SK-N-SH (cell line): ENCODE measurements at regions not wholly inside any gene's neighbourhood (a gene's known extent, or its start where the extent isn't known, plus 50 kb on each side); places are given as distances from the start of the nearest gene placed in this dataset.

Source experiments
- CTCF ChIA-PET: fragments of 300-600, 350-600 bp; formaldehyde crosslinking; extraction: SDS; loops from one replicate; lab custom pipeline; 2021; lab: Yijun Ruan, JAX
- POLR2A ChIA-PET: fragments of 350-600 bp; sonication (Branson Sonifier 250); formaldehyde crosslinking; extraction: SDS; loops from one replicate; lab custom pipeline; 2020; ENCODE audit warnings: antibody characterized with exemption, inconsistent platforms; lab: Yijun Ruan, JAX
- DNase-seq: peaks from one replicate; pipeline ENCODE4 v3.0.0; 2012
- H2AFZ ChIP-seq: fragments of 200-600 bp; sonication (generic); 2 replicates; pipeline ENCODE4 v1.8.1; 2016; ENCODE audit warnings: antibody characterized with exemption, mild to moderate bottlenecking, low read depth
- H3F3A ChIP-seq: fragments of 200-600 bp; sonication (generic); replicated peaks from 2 replicates; pipeline ENCODE3; 2016; ENCODE audit warnings: antibody characterized with exemption, mild to moderate bottlenecking; ENCODE audit not compliant: insufficient read depth
- H3K27ac ChIP-seq, 2 experiments: fragments of 200-500 bp in 1 of 2; fragments of 200-600 bp in 1 of 2; sonication (Bioruptor generic) in 1 of 2; sonication (generic), shearing (Covaris generic) in 1 of 2; 2 replicates each; pipeline versions ENCODE4 v1.5.1 to v1.6.1; 2014 to 2016; ENCODE audit warnings: low read depth in 2 of 2, inconsistent platforms in 1 of 2, low read length in 1 of 2, mild to moderate bottlenecking in 1 of 2, mixed read lengths in 1 of 2
- H3K27me3 ChIP-seq: fragments of 200-600 bp; sonication (generic), shearing (Covaris generic); 2 replicates; pipeline ENCODE4 v1.6.1; 2016; ENCODE audit warnings: mixed run types; ENCODE audit not compliant: insufficient read depth
- H3K36me3 ChIP-seq, 2 experiments: fragments of 200-500 bp in 1 of 2; fragments of 200-600 bp in 1 of 2; sonication (Bioruptor generic) in 1 of 2; sonication (generic) in 1 of 2; replicated peaks in 1 of 2; 2 replicates each; pipeline versions ENCODE3 to v1.5.1; 2014 to 2016; ENCODE audit warnings: low read length in 1 of 2, mild to moderate bottlenecking in 1 of 2; ENCODE audit not compliant: insufficient read depth in 2 of 2, control insufficient read depth in 1 of 2
- H3K4me1 ChIP-seq, 2 experiments: fragments of 200-500 bp in 1 of 2; fragments of 200-600 bp in 1 of 2; sonication (Bioruptor generic) in 1 of 2; sonication (generic), shearing (Covaris generic) in 1 of 2; 2 replicates each; pipeline versions ENCODE4 v1.5.1 to v1.6.1; 2014 to 2016; ENCODE audit warnings: low read depth in 1 of 2, low read length in 1 of 2, mixed run types in 1 of 2; ENCODE audit not compliant: insufficient read depth in 2 of 2, control insufficient read depth in 1 of 2
- H3K4me2 ChIP-seq: fragments of 200-600 bp; sonication (generic), shearing (Covaris generic); 2 replicates; pipeline ENCODE4 v1.6.1; 2017; ENCODE audit warnings: mixed run types
- H3K4me3 ChIP-seq, 2 experiments: fragments of 200-500 bp in 1 of 2; fragments of 200-600 bp in 1 of 2; sonication (Bioruptor generic) in 1 of 2; sonication (generic), shearing (Covaris generic) in 1 of 2; 2 replicates each; pipeline versions ENCODE4 v1.5.1 to v1.8.1; 2014 to 2016; ENCODE audit warnings: low read depth in 2 of 2, inconsistent platforms in 1 of 2, low read length in 1 of 2, mild to moderate bottlenecking in 1 of 2, mixed read lengths in 1 of 2, moderate library complexity in 1 of 2
- H3K79me2 ChIP-seq: fragments of 200-600 bp; sonication (generic); 2 replicates; pipeline ENCODE4 v1.8.1; 2017; ENCODE audit warnings: mild to moderate bottlenecking; ENCODE audit not compliant: insufficient read depth
- H3K9ac ChIP-seq: fragments of 200-600 bp; sonication (generic); 2 replicates; pipeline ENCODE4 v1.6.1; 2017; ENCODE audit warnings: mixed run types
- H3K9me2 ChIP-seq: fragments of 200-600 bp; sonication (generic); 2 replicates; pipeline ENCODE4 v1.6.1; 2017; ENCODE audit warnings: mixed run types
- H3K9me3 ChIP-seq: fragments of 200-600 bp; sonication (generic); 2 replicates; pipeline ENCODE4 v1.6.1; 2017; ENCODE audit warnings: mixed run types, mild to moderate bottlenecking, moderate library complexity
- H4K20me1 ChIP-seq: fragments of 200-600 bp; sonication (generic); 2 replicates; pipeline ENCODE4 v1.6.1; 2017; ENCODE audit warnings: mild to moderate bottlenecking, mixed run types; ENCODE audit not compliant: insufficient read depth
- EZH2phosphoT487 ChIP-seq: fragments of 200-600 bp; sonication (generic); IDR thresholded peaks from 2 replicates; pipeline ENCODE4 v1.6.1; 2017; ENCODE audit warnings: low read depth, mixed run types, mild to moderate bottlenecking, antibody characterized with exemption, moderate library complexity, borderline replicate concordance
- FOXM1 ChIP-seq: IDR thresholded peaks from 2 replicates; pipeline ENCODE4 v1.4.0; 2012; ENCODE audit warnings: low read depth, mild to moderate bottlenecking
- JUND ChIP-seq: IDR thresholded peaks from 2 replicates; pipeline ENCODE4 v1.4.0; 2012
- MEF2A ChIP-seq: IDR thresholded peaks from 2 replicates; pipeline ENCODE4 v1.4.0; 2012; ENCODE audit warnings: low read depth, borderline replicate concordance
- MXI1 ChIP-seq: IDR thresholded peaks from 2 replicates; pipeline ENCODE4 v1.6.1; 2012; ENCODE audit warnings: mild to moderate bottlenecking, low read depth, low read length, improper control_type of control experiment
- NRF1 ChIP-seq: IDR thresholded peaks from 2 replicates; pipeline ENCODE4 v1.6.1; 2012; ENCODE audit warnings: low read depth, mild to moderate bottlenecking, low read length
- POLR2AphosphoS5 ChIP-seq: IDR thresholded peaks from 2 replicates; pipeline ENCODE4 v1.6.1; 2012; ENCODE audit warnings: low read depth, low read length
- REST ChIP-seq: IDR thresholded peaks from 2 replicates; pipeline ENCODE4 v1.6.1; 2012; ENCODE audit warnings: mild to moderate bottlenecking, low read depth, low read length, moderate library complexity
- SIN3A ChIP-seq: IDR thresholded peaks from 2 replicates; pipeline ENCODE4 v1.6.1; 2012; ENCODE audit warnings: low read depth, mild to moderate bottlenecking, low read length, moderate library complexity, borderline replicate concordance
- TEAD4 ChIP-seq: IDR thresholded peaks from 2 replicates; pipeline ENCODE4 v1.4.0; 2012; ENCODE audit warnings: mild to moderate bottlenecking, borderline replicate concordance; ENCODE audit not compliant: insufficient read depth
- USF1 ChIP-seq: IDR thresholded peaks from 2 replicates; pipeline ENCODE4 v1.4.0; 2012; ENCODE audit warnings: low read depth, borderline replicate concordance
- YY1 ChIP-seq: IDR thresholded peaks from 2 replicates; pipeline ENCODE4 v1.4.0; 2012; ENCODE audit warnings: low read depth, mild to moderate bottlenecking
- ZBTB33 ChIP-seq: IDR thresholded peaks from 2 replicates; pipeline ENCODE4 v1.4.0; 2012; ENCODE audit warnings: low read depth, borderline replicate concordance
- WGBS: methylation state at CpG from one replicate; pipeline ENCODE4 v1.1.6; 2017; ENCODE audit warnings: low lambda C conversion rate; 5-methylcytosine and 5-hydroxymethylcytosine counted together

GRCh38 chr2:12161085-12161484 lies 414.7 kb downstream of the LPIN1 start:
- H4K20me1 ChIP-seq, result no peaks in the 10 kb centered on the region
- WGBS, result 43% methylated on average over 1 of the region's 1 CpG
- TF ChIP-seq JUND, result no peak
- no peak for TF ChIP-seq FOXM1
- no peak for TF ChIP-seq ZBTB33
- TF ChIP-seq MXI1, result no peak
- no peak for TF ChIP-seq TEAD4
- TF ChIP-seq REST, result no peak
- TF ChIP-seq EZH2phosphoT487, result no peak
- no peak for TF ChIP-seq YY1
- TF ChIP-seq USF1, result no peak
- no peak for TF ChIP-seq MEF2A
- TF ChIP-seq NRF1, result no peak
- TF ChIP-seq SIN3A, result no peak
- no peak for TF ChIP-seq POLR2AphosphoS5
- TF ChIP-seq, all 33 proteins: peak for 0
- ChIA-PET CTCF (interaction anchor here (0.8 to 1.5 kb wide), 4 partner anchors 13 to 556 kb away, joined by 3 to 5 read pairs (median 4); partner anchors contain the start of gene TRIB2), POLR2A (no interaction called here)
- no peak for DNase-seq
- H3K79me2 ChIP-seq, result no peaks in the 10 kb centered on the region
- no peaks in the 10 kb centered on the region for H3K36me3 ChIP-seq
- peaks cover 8% of the 10 kb centered on the region for H3F3A ChIP-seq
- H3K9me2 ChIP-seq, result no peaks in the 10 kb centered on the region
- no peak overlapping the region for H3K9ac ChIP-seq
- H3K27ac ChIP-seq, result no peak overlapping the region
- H2AFZ ChIP-seq, result no peak overlapping the region
- peaks cover 9% of the 10 kb centered on the region in 2 experiments; a peak in 3 of 4 replicates for H3K4me1 ChIP-seq
- H3K4me2 ChIP-seq, result no peak overlapping the region
- H3K9me3 ChIP-seq, result no peaks in the 10 kb centered on the region
- no peak overlapping the region for H3K4me3 ChIP-seq
- no peaks in the 10 kb centered on the region for H3K27me3 ChIP-seq
